Lung (tissue), 11 donors: ENCODE measurements at regions not wholly inside any gene's neighbourhood (a gene's known extent, or its start where the extent isn't known, plus 50 kb on each side); places are given as distances from the start of the nearest gene placed in this dataset.

Experiments
- ATAC-seq: fragments of 200-7000 bp; cut with Tn5 transposase; one replicate; pipeline ENCODE4 v1.9.1; 2020; ENCODE audit warnings: moderate number of reproducible peaks; ENCODE audit not compliant: insufficient read depth, low FRiP score
- DNase-seq, 3 donors: peaks; one replicate each; pipeline ENCODE4 v3.0.0-alpha.2; 2013 to 2017
- H3K27ac ChIP-seq, 2 donors: one replicate each; pipeline ENCODE4 v1.5.1; 2013; ENCODE audit warnings: mild to moderate bottlenecking in 2 of 2, moderate library complexity in 2 of 2, control low read depth in 1 of 2, inconsistent platforms in 1 of 2, low read depth in 1 of 2, low read length in 1 of 2
- H3K27me3 ChIP-seq, 3 donors: one replicate each; pipeline ENCODE4 v1.5.1; 2013; ENCODE audit warnings: low read length in 2 of 3; ENCODE audit not compliant: control insufficient read depth in 3 of 3, insufficient read depth in 3 of 3
- H3K36me3 ChIP-seq, 4 donors: one replicate each; pipeline ENCODE4 v1.5.1; 2013; ENCODE audit warnings: low read length in 4 of 4, mild to moderate bottlenecking in 1 of 4, moderate library complexity in 1 of 4; ENCODE audit not compliant: control insufficient read depth in 4 of 4, insufficient read depth in 4 of 4
- H3K4me1 ChIP-seq, 5 donors: one replicate each; pipeline ENCODE4 v1.5.1; 2013; ENCODE audit warnings: low read length in 5 of 5, mild to moderate bottlenecking in 2 of 5, moderate library complexity in 1 of 5; ENCODE audit not compliant: control insufficient read depth in 5 of 5, insufficient read depth in 5 of 5
- H3K4me3 ChIP-seq: one replicate; pipeline ENCODE4 v1.5.1; 2013; ENCODE audit warnings: mild to moderate bottlenecking, control low read depth, moderate library complexity
- H3K9ac ChIP-seq, 2 donors: one replicate each; pipeline ENCODE4 v1.5.1; 2013; ENCODE audit warnings: low read length in 2 of 2, control low read depth in 1 of 2; ENCODE audit not compliant: insufficient read depth in 1 of 2
- H3K9me3 ChIP-seq, 4 donors: one replicate each; pipeline ENCODE4 v1.5.1; 2013; ENCODE audit warnings: low read length in 3 of 4, mild to moderate bottlenecking in 1 of 4, moderate library complexity in 1 of 4; ENCODE audit not compliant: control insufficient read depth in 4 of 4, insufficient read depth in 3 of 4
- WGBS, 2 donors: extraction: QIAGEN DNeasy Blood & Tissue Kit; methylation state at CpG; one replicate each; pipeline ENCODE4 v1.1.7; 2013; 5-methylcytosine and 5-hydroxymethylcytosine counted together
- TF ChIP-seq, protein P1 (sequence below): IDR thresholded peaks from 2 replicates; pipeline ENCODE4 v1.5.1; 2012; ENCODE audit warnings: mild to moderate bottlenecking; ENCODE audit errors: control extremely low read depth, extremely low read depth
- donor health status: control.
- donor health status: control.
- donor health status: Bipolar disorder and iron deficiency.
- donor health status: healthy.
- donor health status: DM: yes; HTN: yes; CAD: no.

DNA sequence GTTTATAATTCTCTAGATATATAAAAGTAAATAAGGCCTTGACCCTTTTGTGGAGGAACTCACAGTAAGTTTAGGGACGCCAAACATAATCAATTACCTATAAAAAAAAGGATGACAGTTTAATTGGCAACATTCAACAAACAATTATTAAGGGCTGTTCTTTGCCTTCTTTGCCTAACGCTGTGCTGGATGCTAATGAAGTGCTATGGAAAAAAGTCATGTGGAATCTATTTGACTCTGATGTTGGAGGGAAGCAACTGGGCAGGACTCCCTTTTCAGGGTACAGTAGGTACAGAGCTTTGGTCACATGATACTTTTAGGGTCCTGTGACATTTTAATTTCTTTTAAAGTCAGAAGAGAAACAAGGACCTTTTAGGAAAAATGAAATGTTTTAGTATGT is 91.1 kb downstream of the PCDH7 start:
- Histone ChIP-seq H3K4me1 (peaks cover 0 to 26% (median 4%) of the 10 kb centered on the region in 5 donors), H3K27me3 (no peaks in the 10 kb centered on the region), H3K27ac (no peak overlapping the region), H3K9me3 (no peaks in the 10 kb centered on the region), H3K36me3 (no peaks in the 10 kb centered on the region), H3K4me3 (no peak overlapping the region), H3K9ac (no peak overlapping the region)
- TF ChIP-seq, protein P1, sequence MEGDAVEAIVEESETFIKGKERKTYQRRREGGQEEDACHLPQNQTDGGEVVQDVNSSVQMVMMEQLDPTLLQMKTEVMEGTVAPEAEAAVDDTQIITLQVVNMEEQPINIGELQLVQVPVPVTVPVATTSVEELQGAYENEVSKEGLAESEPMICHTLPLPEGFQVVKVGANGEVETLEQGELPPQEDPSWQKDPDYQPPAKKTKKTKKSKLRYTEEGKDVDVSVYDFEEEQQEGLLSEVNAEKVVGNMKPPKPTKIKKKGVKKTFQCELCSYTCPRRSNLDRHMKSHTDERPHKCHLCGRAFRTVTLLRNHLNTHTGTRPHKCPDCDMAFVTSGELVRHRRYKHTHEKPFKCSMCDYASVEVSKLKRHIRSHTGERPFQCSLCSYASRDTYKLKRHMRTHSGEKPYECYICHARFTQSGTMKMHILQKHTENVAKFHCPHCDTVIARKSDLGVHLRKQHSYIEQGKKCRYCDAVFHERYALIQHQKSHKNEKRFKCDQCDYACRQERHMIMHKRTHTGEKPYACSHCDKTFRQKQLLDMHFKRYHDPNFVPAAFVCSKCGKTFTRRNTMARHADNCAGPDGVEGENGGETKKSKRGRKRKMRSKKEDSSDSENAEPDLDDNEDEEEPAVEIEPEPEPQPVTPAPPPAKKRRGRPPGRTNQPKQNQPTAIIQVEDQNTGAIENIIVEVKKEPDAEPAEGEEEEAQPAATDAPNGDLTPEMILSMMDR = no peak
- ATAC-seq (no peak), DNase-seq (peak in 2 of 3 donors; percentile 77 to 81)
- 51 to 64% methylated on average over 2 of the region's 2 CpGs for WGBS, 2 donors

DNA sequence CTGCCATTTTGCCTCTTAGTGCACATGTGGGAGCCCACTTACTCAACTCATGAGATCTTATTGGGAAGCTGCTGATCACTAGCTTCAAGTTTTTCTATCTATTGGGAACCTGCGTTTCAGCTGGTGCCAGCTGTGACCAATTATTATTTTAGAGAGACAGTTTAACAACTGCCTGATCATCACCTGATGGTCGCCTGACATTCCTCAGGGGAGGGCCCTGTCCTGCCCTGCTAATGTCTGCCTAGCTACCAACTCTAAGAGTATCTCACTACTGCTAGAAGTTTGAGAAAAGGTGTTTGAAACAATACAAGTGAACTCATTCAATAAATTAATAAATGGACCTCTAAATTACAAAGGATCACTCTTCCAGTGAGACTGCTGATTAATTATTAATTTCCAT is 95.5 kb downstream of the PCDH7 start:
- 81 to 93% methylated on average over 2 of the region's 2 CpGs for WGBS, 2 donors
- H3K27ac ChIP-seq = no peak overlapping the region
- no peak for DNase-seq
- H3K9ac ChIP-seq = no peak overlapping the region
- H3K4me1 ChIP-seq = peaks cover 0 to 11% (median 4%) of the 10 kb centered on the region in 5 donors
- H3K27me3 ChIP-seq = no peaks in the 10 kb centered on the region
- no peaks in the 10 kb centered on the region for H3K9me3 ChIP-seq
- no peak for ATAC-seq
- H3K4me3 ChIP-seq = no peak overlapping the region
- TF ChIP-seq, protein P1 = no peak
- no peaks in the 10 kb centered on the region for H3K36me3 ChIP-seq

DNA sequence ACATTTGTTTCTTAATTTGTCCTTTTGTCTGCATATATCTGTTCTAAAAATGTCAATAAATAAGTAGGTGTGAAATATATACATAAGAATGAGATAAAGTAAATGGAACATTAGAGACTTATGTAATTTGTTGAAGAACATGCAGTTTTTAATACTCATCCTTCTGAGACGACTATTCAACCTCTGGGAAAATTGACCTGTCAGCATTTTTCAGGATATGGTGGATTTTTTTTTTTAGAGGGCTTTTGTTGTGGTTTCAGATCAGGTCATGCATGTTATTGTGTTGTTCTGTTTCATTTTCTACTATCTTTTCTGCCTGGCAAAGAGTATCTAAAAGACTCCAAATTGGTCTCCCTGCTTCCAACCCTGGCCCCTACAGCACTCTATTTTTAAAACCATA is 97.3 kb downstream of the PCDH7 start:
- Histone ChIP-seq H3K9ac (no peak overlapping the region), H3K27me3 (no peaks in the 10 kb centered on the region), H3K36me3 (no peaks in the 10 kb centered on the region), H3K4me3 (no peak overlapping the region), H3K9me3 (no peaks in the 10 kb centered on the region), H3K4me1 (peaks cover 0 to 4% (median 2%) of the 10 kb centered on the region in 5 donors), H3K27ac (no peak overlapping the region)
- ATAC-seq (no peak), DNase-seq (peak in 2 of 3 donors; percentile 56 to 62)
- TF ChIP-seq, protein P1 = no peak
- WGBS, 2 donors = 55 to 63% methylated on average over 1 of the region's 1 CpG

DNA sequence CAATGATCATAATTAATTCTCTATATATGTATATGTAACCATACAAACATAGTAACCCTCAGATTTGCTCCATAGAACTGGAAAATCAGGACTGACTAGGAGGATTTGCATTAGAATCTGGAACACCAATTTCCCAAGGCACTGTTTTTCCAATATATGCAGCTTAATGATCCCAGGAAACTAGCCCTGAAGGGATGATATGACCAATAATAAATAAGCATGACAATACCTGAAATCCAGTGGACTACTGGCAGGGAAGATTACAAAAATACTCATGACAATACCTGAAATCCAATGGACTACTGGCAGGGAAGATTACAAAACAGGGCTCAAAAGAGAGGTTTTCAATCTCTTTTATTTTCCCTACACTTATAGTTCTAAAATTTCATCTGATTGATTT is 98.4 kb downstream of the PCDH7 start:
- H3K9ac ChIP-seq = no peak overlapping the region
- H3K4me1 ChIP-seq = peaks cover 0 to 7% (median 0%) of the 10 kb centered on the region in 5 donors
- DNase-seq = no peak
- H3K4me3 ChIP-seq = no peak overlapping the region
- TF ChIP-seq, protein P1 = no peak
- H3K9me3 ChIP-seq = no peaks in the 10 kb centered on the region
- no peaks in the 10 kb centered on the region for H3K36me3 ChIP-seq
- ATAC-seq = no peak
- H3K27me3 ChIP-seq = no peaks in the 10 kb centered on the region
- no peak overlapping the region for H3K27ac ChIP-seq
